Calu3 (cell line): ENCODE measurements at regions not wholly inside any gene's neighbourhood (a gene's known extent, or its start where the extent isn't known, plus 50 kb on each side); places are given as distances from the start of the nearest gene placed in this dataset.

Source experiments
- BruUV-seq: library from RNA; stranded (reverse); fragments of 400-500 nt; replicated peaks from 2 replicates; lab custom pipeline; 2021; lab: Mats Ljungman, UMichigan
- CTCF ChIA-PET: fragments of 300-600 bp; sonication (Branson Sonifier 250); formaldehyde crosslinking; loops from one replicate; lab custom pipeline; 2022; ENCODE audit warnings: antibody characterized with exemption; lab: Charles Lee
- DNase-seq: peaks from one replicate; pipeline ENCODE4 v3.0.0; 2022
- H3K27ac Mint-ChIP-seq: one replicate; pipeline ENCODE4 v1.8.0; 2022; ENCODE audit warnings: mixed read lengths; ENCODE audit not compliant: unreplicated experiment
- H3K27me3 Mint-ChIP-seq: one replicate; pipeline ENCODE4 v1.8.0; 2022; ENCODE audit warnings: mixed read lengths; ENCODE audit not compliant: unreplicated experiment
- H3K36me3 Mint-ChIP-seq: one replicate; pipeline ENCODE4 v1.8.0; 2022; ENCODE audit warnings: mild to moderate bottlenecking, moderate library complexity, mixed read lengths; ENCODE audit not compliant: insufficient read depth, unreplicated experiment
- H3K4me1 Mint-ChIP-seq: one replicate; pipeline ENCODE4 v1.8.0; 2022; ENCODE audit warnings: mild to moderate bottlenecking, low read depth, mixed read lengths; ENCODE audit not compliant: unreplicated experiment
- H3K4me3 Mint-ChIP-seq: one replicate; pipeline ENCODE4 v1.8.0; 2022; ENCODE audit warnings: mild to moderate bottlenecking, low read depth, moderate library complexity, mixed read lengths; ENCODE audit not compliant: unreplicated experiment
- H3K9me3 Mint-ChIP-seq: one replicate; pipeline ENCODE4 v1.8.0; 2022; ENCODE audit warnings: low read depth, mixed read lengths; ENCODE audit not compliant: unreplicated experiment
- CTCF ChIP-seq: fragments of 200-600 bp; IDR thresholded peaks from one replicate; pipeline ENCODE4 v1.8.0; 2022; ENCODE audit warnings: antibody characterized with exemption; ENCODE audit not compliant: unreplicated experiment
- intact Hi-C: fragments of 100-400 bp; cut with micrococcal nuclease; formaldehyde crosslinking; loops from one replicate; pipeline ENCODE4 v1.10.0; 2022; ENCODE audit not compliant: unreplicated experiment

GRCh38 chr1:30342535-30343141 is 380.7 kb downstream of the MATN1 start:
- H3K4me3 Mint-ChIP-seq = no peak overlapping the region
- TF ChIP-seq CTCF = no peak
- BruUV-seq = no TSS peak

GRCh38 chr1:30340934-30341333 is 382.5 kb downstream of the MATN1 start:
- Mint-ChIP-seq H3K27me3 (peaks cover 13% of the 10 kb centered on the region), H3K4me1 (no peaks in the 10 kb centered on the region), H3K4me3 (no peak overlapping the region), H3K9me3 (no peaks in the 10 kb centered on the region), H3K27ac (no peak overlapping the region), H3K36me3 (no peaks in the 10 kb centered on the region)
- TF ChIP-seq CTCF = no peak
- intact Hi-C loops = no loop called here
- BruUV-seq = no TSS peak
- DNase-seq = no peak
- CTCF ChIA-PET = no interaction called here

More at GRCh38 chr1:30342535-30343141, 380.7 kb downstream of the MATN1 start:
- Mint-ChIP-seq H3K36me3 (no peaks in the 10 kb centered on the region), H3K27ac (no peak overlapping the region), H3K27me3 (peaks cover 20% of the 10 kb centered on the region), H3K9me3 (peaks cover 1% of the 10 kb centered on the region), H3K4me1 (no peaks in the 10 kb centered on the region)
- intact Hi-C loops = no loop called here
- no peak for DNase-seq
- CTCF ChIA-PET = no interaction called here

GRCh38 chr1:30339866-30340265 is 383.5 kb downstream of the MATN1 start:
- intact Hi-C loops = no loop called here
- Mint-ChIP-seq H3K27ac (no peak overlapping the region), H3K4me1 (no peaks in the 10 kb centered on the region), H3K36me3 (no peaks in the 10 kb centered on the region), H3K27me3 (peaks cover 13% of the 10 kb centered on the region), H3K4me3 (no peak overlapping the region), H3K9me3 (no peaks in the 10 kb centered on the region)
- no peak for TF ChIP-seq CTCF
- CTCF ChIA-PET = no interaction called here
- BruUV-seq = no TSS peak
- no peak for DNase-seq

- no peak for DNase-seq
- Mint-ChIP-seq H3K27ac (no peak overlapping the region), H3K4me1 (no peaks in the 10 kb centered on the region), H3K36me3 (no peaks in the 10 kb centered on the region), H3K4me3 (no peak overlapping the region), H3K27me3 (peaks cover 14% of the 10 kb centered on the region), H3K9me3 (no peaks in the 10 kb centered on the region)
- intact Hi-C loops = no loop called here
- BruUV-seq = no TSS peak
- no peak for TF ChIP-seq CTCF
- CTCF ChIA-PET = no interaction called here
These were observed 384.6 kb downstream of the MATN1 start for GRCh38 chr1:30338765-30339164.
